H54 (cell line): ENCODE measurements at regions not wholly inside any gene's neighbourhood (a gene's known extent, or its start where the extent isn't known, plus 50 kb on each side); places are given as distances from the start of the nearest gene placed in this dataset.

Source experiments
- DNase-seq: peaks from one replicate; pipeline ENCODE4 v3.0.0; 2011; ENCODE audit warnings: low spot score, mixed read lengths; ENCODE audit not compliant: insufficient read length
- FAIRE-seq: peaks from 3 replicates; lab custom pipeline; 2011; peaks lifted over from hg19 to GRCh38; lab: Jason Lieb, UNC
- POLR2A ChIP-seq: IDR thresholded peaks from 2 replicates; pipeline ENCODE4 v1.6.1; 2011; ENCODE audit warnings: low read depth, mild to moderate bottlenecking, low read length

- no peak for FAIRE-seq
Measured at GRCh38 chr16:14017886-14018285, 53.2 kb upstream of the MRTFB start.

GRCh38 chr16:14018851-14019250 lies 52.3 kb upstream of the MRTFB start:
- no peak for DNase-seq
- no peak for TF ChIP-seq POLR2A
- no peak for FAIRE-seq

More at GRCh38 chr16:14017886-14018285, 53.2 kb upstream of the MRTFB start:
- TF ChIP-seq POLR2A = no peak
- DNase-seq = no peak

DNA sequence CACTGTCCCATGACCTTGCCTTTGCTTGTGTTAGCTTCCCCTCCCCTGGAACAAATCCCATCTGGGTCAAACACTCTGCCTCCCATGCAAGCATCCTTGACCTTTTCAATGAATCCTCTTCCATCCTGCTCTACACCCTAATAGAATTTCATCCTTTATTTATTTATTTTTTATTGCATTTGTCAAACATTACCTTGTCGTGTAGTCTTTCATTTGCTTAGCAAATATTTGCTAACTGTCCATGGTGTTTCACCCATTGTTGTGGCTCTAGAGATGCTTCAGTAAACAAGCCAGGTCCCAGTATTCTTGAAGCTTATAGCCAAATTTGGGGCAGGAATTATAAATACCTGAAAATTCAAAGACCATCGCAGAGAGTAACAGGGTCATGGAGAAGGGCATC lies 51.0 kb upstream of the MRTFB start:
- no peak for FAIRE-seq
- no peak for TF ChIP-seq POLR2A
- DNase-seq = no peak
